ENCODE measurements at regions not wholly inside any gene's neighbourhood (a gene's known extent, or its start where the extent isn't known, plus 50 kb on each side); places are given as distances from the start of the nearest gene placed in this dataset.

GRCh38 chr5:91849069-91849468 lies 466.0 kb upstream of the ARRDC3 start:
- H3K4me3 Mint-ChIP-seq (ENCODE audit: unreplicated experiment): no peak overlapping the region
- no peak overlapping the region for H3K27ac Mint-ChIP-seq (ENCODE audit: unreplicated experiment)
- DNase-seq (ENCODE audit: low spot score): no peak
- H3K27me3 Mint-ChIP-seq (ENCODE audit: low read depth): no peaks in the 10 kb centered on the region
- peaks cover 31% of the 10 kb centered on the region for H3K4me1 Mint-ChIP-seq (ENCODE audit: low read depth)
- no peak for TF ChIP-seq CTCF (IDR thresholded peaks at IDR 0.05)
- H3K9me3 Mint-ChIP-seq (ENCODE audit: low read depth): peaks cover 6% of the 10 kb centered on the region
- no peaks in the 10 kb centered on the region for H3K36me3 Mint-ChIP-seq (ENCODE audit: low read depth)

- no peak overlapping the region for H3K4me3 Mint-ChIP-seq (ENCODE audit: unreplicated experiment)
- no peaks in the 10 kb centered on the region for H3K36me3 Mint-ChIP-seq (ENCODE audit: low read depth)
- peak overlapping the region; percentile 34 for H3K27ac Mint-ChIP-seq (ENCODE audit: unreplicated experiment)
- peaks cover 31% of the 10 kb centered on the region for H3K4me1 Mint-ChIP-seq (ENCODE audit: low read depth)
- peaks cover 9% of the 10 kb centered on the region for H3K9me3 Mint-ChIP-seq (ENCODE audit: low read depth)
- DNase-seq (ENCODE audit: low spot score): no peak
- TF ChIP-seq CTCF (IDR thresholded peaks at IDR 0.05): no peak
- no peaks in the 10 kb centered on the region for H3K27me3 Mint-ChIP-seq (ENCODE audit: low read depth)
Measured at GRCh38 chr5:91848453-91848852, 465.3 kb upstream of the ARRDC3 start.

- no peak overlapping the region for H3K4me3 Mint-ChIP-seq (ENCODE audit: unreplicated experiment)
- H3K27me3 Mint-ChIP-seq (ENCODE audit: low read depth): no peaks in the 10 kb centered on the region
- H3K4me1 Mint-ChIP-seq (ENCODE audit: low read depth): no peaks in the 10 kb centered on the region
- H3K27ac Mint-ChIP-seq (ENCODE audit: unreplicated experiment): no peak overlapping the region
- TF ChIP-seq CTCF (IDR thresholded peaks at IDR 0.05): no peak
- peaks cover 4% of the 10 kb centered on the region for H3K9me3 Mint-ChIP-seq (ENCODE audit: low read depth)
- no peaks in the 10 kb centered on the region for H3K36me3 Mint-ChIP-seq (ENCODE audit: low read depth)
- no peak for DNase-seq (ENCODE audit: low spot score)
Measured at GRCh38 chr5:91841423-91841822, 458.3 kb upstream of the ARRDC3 start.

GRCh38 chr5:91840412-91840811 lies 457.3 kb upstream of the ARRDC3 start:
- H3K4me1 Mint-ChIP-seq (ENCODE audit: low read depth): no peaks in the 10 kb centered on the region

GRCh38 chr5:91839721-91840120 lies 456.6 kb upstream of the ARRDC3 start:
- Mint-ChIP-seq H3K27ac (ENCODE audit: unreplicated experiment) (no peak overlapping the region), H3K4me3 (ENCODE audit: unreplicated experiment) (no peak overlapping the region), H3K9me3 (ENCODE audit: low read depth) (peaks cover 4% of the 10 kb centered on the region), H3K36me3 (ENCODE audit: low read depth) (no peaks in the 10 kb centered on the region), H3K27me3 (ENCODE audit: low read depth) (no peaks in the 10 kb centered on the region), H3K4me1 (ENCODE audit: low read depth) (no peaks in the 10 kb centered on the region)
- no peak for DNase-seq (ENCODE audit: low spot score)
- TF ChIP-seq CTCF (IDR thresholded peaks at IDR 0.05): no peak

More at GRCh38 chr5:91840412-91840811, 457.3 kb upstream of the ARRDC3 start:
- DNase-seq (ENCODE audit: low spot score): no peak
- Mint-ChIP-seq H3K27me3 (ENCODE audit: low read depth) (no peaks in the 10 kb centered on the region), H3K27ac (ENCODE audit: unreplicated experiment) (no peak overlapping the region), H3K9me3 (ENCODE audit: low read depth) (peaks cover 4% of the 10 kb centered on the region), H3K36me3 (ENCODE audit: low read depth) (no peaks in the 10 kb centered on the region), H3K4me3 (ENCODE audit: unreplicated experiment) (no peak overlapping the region)
- no peak for TF ChIP-seq CTCF (IDR thresholded peaks at IDR 0.05)
